ENCODE measurements at regions not wholly inside any gene's neighbourhood (a gene's known extent, or its start where the extent isn't known, plus 50 kb on each side); places are given as distances from the start of the nearest gene placed in this dataset.

DNA sequence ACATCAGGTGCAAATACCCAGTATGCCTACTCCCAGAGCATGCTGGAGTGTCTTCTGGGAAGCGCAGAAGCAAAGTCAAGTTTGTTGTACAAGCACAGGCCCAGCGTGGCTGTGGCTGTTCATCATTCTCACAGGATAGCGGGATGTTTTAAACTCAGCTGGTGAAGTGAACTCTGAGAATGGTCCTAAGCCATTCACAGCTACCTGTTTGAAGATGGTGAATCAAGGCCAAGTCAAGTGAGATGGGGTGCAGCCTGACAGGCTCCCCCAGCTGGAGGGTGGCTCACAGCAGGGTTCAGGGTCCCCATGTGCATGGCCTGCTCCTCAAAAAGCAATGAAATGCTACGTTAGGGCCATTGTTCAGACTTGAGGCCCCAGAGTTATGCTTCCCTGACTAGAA lies 304.7 kb upstream of the FOXQ1 start:
- TF ChIP-seq, protein P1, sequence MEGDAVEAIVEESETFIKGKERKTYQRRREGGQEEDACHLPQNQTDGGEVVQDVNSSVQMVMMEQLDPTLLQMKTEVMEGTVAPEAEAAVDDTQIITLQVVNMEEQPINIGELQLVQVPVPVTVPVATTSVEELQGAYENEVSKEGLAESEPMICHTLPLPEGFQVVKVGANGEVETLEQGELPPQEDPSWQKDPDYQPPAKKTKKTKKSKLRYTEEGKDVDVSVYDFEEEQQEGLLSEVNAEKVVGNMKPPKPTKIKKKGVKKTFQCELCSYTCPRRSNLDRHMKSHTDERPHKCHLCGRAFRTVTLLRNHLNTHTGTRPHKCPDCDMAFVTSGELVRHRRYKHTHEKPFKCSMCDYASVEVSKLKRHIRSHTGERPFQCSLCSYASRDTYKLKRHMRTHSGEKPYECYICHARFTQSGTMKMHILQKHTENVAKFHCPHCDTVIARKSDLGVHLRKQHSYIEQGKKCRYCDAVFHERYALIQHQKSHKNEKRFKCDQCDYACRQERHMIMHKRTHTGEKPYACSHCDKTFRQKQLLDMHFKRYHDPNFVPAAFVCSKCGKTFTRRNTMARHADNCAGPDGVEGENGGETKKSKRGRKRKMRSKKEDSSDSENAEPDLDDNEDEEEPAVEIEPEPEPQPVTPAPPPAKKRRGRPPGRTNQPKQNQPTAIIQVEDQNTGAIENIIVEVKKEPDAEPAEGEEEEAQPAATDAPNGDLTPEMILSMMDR (IDR thresholded peaks at IDR 0.05; ENCODE audit: poor library complexity) = no peak
- no peak for TF ChIP-seq EZH2phosphoT487 (IDR thresholded peaks at IDR 0.05; ENCODE audit: low read depth, severe bottlenecking, unreplicated experiment)

Measured in hepatocyte (in vitro differentiated cells).